ENCODE measurements at regions not wholly inside any gene's neighbourhood (a gene's known extent, or its start where the extent isn't known, plus 50 kb on each side); places are given as distances from the start of the nearest gene placed in this dataset.

- H3K4me3 ChIP-seq, result no peak overlapping the region
- no peak for DNase-seq (ENCODE audit: low spot score)
- H3K27ac ChIP-seq, result no peak overlapping the region
- no peak for TF ChIP-seq CTCF (IDR thresholded peaks at IDR 0.05)
Observed at GRCh38 chr6:138004430-138005287, 102.6 kb downstream of the PERP start.

GRCh38 chr6:138005846-138006245 is 101.4 kb downstream of the PERP start:
- DNase-seq (ENCODE audit: low spot score), result no peak
- TF ChIP-seq CTCF (IDR thresholded peaks at IDR 0.05), result no peak
- Histone ChIP-seq H3K27ac (no peak overlapping the region), H3K4me3 (no peak overlapping the region)

GRCh38 chr6:138007014-138007472 is 100.2 kb downstream of the PERP start:
- no peak for DNase-seq (ENCODE audit: low spot score)
- no peak overlapping the region for H3K4me3 ChIP-seq
- peak; percentile 28 for TF ChIP-seq CTCF (IDR thresholded peaks at IDR 0.05)
- no peak overlapping the region for H3K27ac ChIP-seq

- Histone ChIP-seq H3K27ac (no peak overlapping the region), H3K4me3 (no peak overlapping the region)
- TF ChIP-seq CTCF (IDR thresholded peaks at IDR 0.05), result no peak
- no peak for DNase-seq (ENCODE audit: low spot score)
Observed at GRCh38 chr6:138008791-138009190, 98.4 kb downstream of the PERP start.

GRCh38 chr6:138011413-138011812 is 95.8 kb downstream of the PERP start:
- Histone ChIP-seq H3K4me3 (no peak overlapping the region), H3K27ac (no peak overlapping the region)
- no peak for DNase-seq (ENCODE audit: low spot score)
- no peak for TF ChIP-seq CTCF (IDR thresholded peaks at IDR 0.05)

- H3K27ac ChIP-seq, result no peak overlapping the region
- no peak for DNase-seq (ENCODE audit: low spot score)
- H3K4me3 ChIP-seq, result no peak overlapping the region
- TF ChIP-seq CTCF (IDR thresholded peaks at IDR 0.05), result no peak
Observed at GRCh38 chr6:138012682-138013081, 94.5 kb downstream of the PERP start.

GRCh38 chr6:138013959-138014358 is 93.3 kb downstream of the PERP start:
- H3K4me3 ChIP-seq, result no peak overlapping the region
- TF ChIP-seq CTCF (IDR thresholded peaks at IDR 0.05), result no peak
- no peak for DNase-seq (ENCODE audit: low spot score)
- H3K27ac ChIP-seq, result no peak overlapping the region
